ENCODE measurements at regions not wholly inside any gene's neighbourhood (a gene's known extent, or its start where the extent isn't known, plus 50 kb on each side); places are given as distances from the start of the nearest gene placed in this dataset.

GRCh38 chr6:165092881-165093595, 216.4 kb downstream of the C6orf118 start:
- in situ Hi-C loops (cut with HindIII; ENCODE audit: low pct_ligation_motif_present, low sequenced_read_pairs) = no loop called here
- TF ChIP-seq CTCF (IDR thresholded peaks at IDR 0.05; ENCODE audit: low read depth, low read length, missing control alignments) = no peak
- H3K36me3 ChIP-seq (replicated peaks) = no peaks in the 10 kb centered on the region
- H3K27ac ChIP-seq = no peak overlapping the region
- no peaks in the 10 kb centered on the region for H3K27me3 ChIP-seq (replicated peaks)
- no peak for DNase-seq
- H3K4me3 ChIP-seq (ENCODE audit: low read depth, low read length) = no peak overlapping the region

GRCh38 chr6:165091121-165091785, 218.2 kb downstream of the C6orf118 start:
- no peak for TF ChIP-seq CTCF (IDR thresholded peaks at IDR 0.05; ENCODE audit: low read depth, low read length, missing control alignments)
- in situ Hi-C loops (cut with HindIII; ENCODE audit: low pct_ligation_motif_present, low sequenced_read_pairs) = no loop called here

DNA sequence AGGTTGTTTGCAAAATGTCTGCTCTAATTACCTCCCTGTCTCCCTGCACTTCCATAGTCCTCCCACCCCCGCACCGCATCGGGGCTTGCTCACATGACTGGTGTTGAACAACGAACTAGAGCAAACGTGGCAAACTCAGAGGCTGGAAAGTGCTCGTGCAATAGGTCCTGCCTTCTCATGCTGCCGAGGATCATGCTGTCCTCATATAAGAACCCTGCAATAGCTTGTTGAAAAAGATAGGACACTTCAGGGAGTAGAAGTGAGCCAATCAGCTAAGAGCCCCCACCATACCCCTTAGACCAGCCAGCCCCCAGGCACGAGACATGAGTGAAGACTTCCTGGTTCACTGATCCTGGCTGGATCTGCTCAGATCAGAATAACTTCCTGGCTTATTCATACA, 219.2 kb downstream of the C6orf118 start:
- Histone ChIP-seq H3K4me3 (ENCODE audit: low read depth, low read length) (no peak overlapping the region), H3K27me3 (replicated peaks) (no peaks in the 10 kb centered on the region), H3K36me3 (replicated peaks) (no peaks in the 10 kb centered on the region), H3K27ac (no peak overlapping the region)
- in situ Hi-C loops (cut with HindIII; ENCODE audit: low pct_ligation_motif_present, low sequenced_read_pairs) = no loop called here
- no peak for DNase-seq
- no peak for TF ChIP-seq CTCF (IDR thresholded peaks at IDR 0.05; ENCODE audit: low read depth, low read length, missing control alignments)

More at GRCh38 chr6:165091121-165091785, 218.2 kb downstream of the C6orf118 start:
- Histone ChIP-seq H3K4me3 (ENCODE audit: low read depth, low read length) (no peak overlapping the region), H3K27ac (no peak overlapping the region), H3K27me3 (replicated peaks) (no peaks in the 10 kb centered on the region), H3K36me3 (replicated peaks) (no peaks in the 10 kb centered on the region)
- no peak for DNase-seq

DNA sequence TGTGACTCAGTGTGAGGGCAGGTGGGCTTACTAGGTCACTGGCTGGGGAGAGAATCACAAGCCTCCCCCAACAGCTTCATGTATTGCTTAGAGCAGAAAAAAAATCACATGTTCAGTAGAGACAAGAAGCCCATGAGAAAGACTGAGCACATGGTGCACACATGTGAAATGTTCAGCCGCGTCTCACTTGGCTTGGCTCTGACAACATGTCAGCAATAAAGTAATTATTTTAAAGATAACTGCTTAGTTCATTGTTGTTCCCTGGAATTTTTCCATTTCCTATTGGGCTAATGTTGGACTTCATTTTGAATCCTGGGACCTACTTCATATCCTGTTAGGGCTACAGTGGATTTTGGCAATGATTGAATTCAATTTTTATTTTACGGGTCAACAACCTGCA, 222.6 kb downstream of the C6orf118 start:
- no peak overlapping the region for H3K4me3 ChIP-seq (ENCODE audit: low read depth, low read length)
- no peak for DNase-seq
- TF ChIP-seq CTCF (IDR thresholded peaks at IDR 0.05; ENCODE audit: low read depth, low read length, missing control alignments) = no peak
- no peak overlapping the region for H3K27ac ChIP-seq
- H3K36me3 ChIP-seq (replicated peaks) = no peaks in the 10 kb centered on the region
- in situ Hi-C loops (cut with HindIII; ENCODE audit: low pct_ligation_motif_present, low sequenced_read_pairs) = no loop called here
- no peaks in the 10 kb centered on the region for H3K27me3 ChIP-seq (replicated peaks)

DNA sequence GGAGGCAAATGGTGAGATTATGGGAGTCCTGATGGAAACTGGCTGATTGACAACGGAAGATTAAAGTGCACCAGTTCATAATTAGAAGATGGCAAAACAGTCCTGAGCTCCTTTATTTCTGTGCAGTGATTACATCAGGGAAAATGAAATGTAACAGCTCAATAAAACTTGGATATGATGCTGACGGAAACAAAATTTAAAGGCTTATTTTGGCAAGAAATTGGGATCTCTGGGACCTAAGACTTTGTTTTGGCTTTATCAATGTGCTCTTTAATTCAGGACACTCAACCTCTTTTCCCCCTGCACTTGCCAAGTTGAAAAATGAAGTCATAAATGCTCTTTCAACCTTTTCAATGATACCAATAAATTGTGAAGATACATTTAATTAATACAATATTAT, 226.8 kb downstream of the C6orf118 start:
- Histone ChIP-seq H3K36me3 (replicated peaks) (no peaks in the 10 kb centered on the region), H3K27ac (no peak overlapping the region), H3K27me3 (replicated peaks) (no peaks in the 10 kb centered on the region), H3K4me3 (ENCODE audit: low read depth, low read length) (no peak overlapping the region)
- TF ChIP-seq CTCF (IDR thresholded peaks at IDR 0.05; ENCODE audit: low read depth, low read length, missing control alignments) = no peak
- in situ Hi-C loops (cut with HindIII; ENCODE audit: low pct_ligation_motif_present, low sequenced_read_pairs) = no loop called here
- no peak for DNase-seq

All from brain microvascular endothelial cell (primary cell).